ENCODE measurements at regions not wholly inside any gene's neighbourhood (a gene's known extent, or its start where the extent isn't known, plus 50 kb on each side); places are given as distances from the start of the nearest gene placed in this dataset.

DNA sequence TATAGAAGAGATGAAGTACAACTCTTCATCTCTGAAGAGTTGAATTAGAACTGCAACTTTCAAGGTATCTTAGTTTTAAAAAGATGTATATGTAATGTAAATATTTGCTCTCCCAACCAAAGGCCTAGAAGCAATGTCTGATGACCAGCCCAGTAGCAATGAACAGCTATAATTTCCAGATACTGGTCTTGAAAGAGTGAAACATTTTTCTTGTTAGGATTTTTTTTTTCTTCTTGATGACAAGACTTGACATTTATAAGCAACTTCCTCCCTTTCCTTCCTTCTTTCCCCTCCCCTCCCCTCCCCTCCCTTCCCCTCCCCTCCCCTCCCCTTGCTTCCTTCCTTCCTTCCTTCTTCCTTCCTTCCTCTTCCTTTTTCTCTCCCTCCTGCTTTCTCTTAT is 423.4 kb downstream of the ZIC1 start:
- no peak overlapping the region for H3K27ac ChIP-seq (ENCODE audit: low read depth, low read length)
- H3K9me3 ChIP-seq (ENCODE audit: control insufficient read depth, insufficient read depth, low read length): no peaks in the 10 kb centered on the region
- no peaks in the 10 kb centered on the region for H3K9me2 ChIP-seq (replicated peaks; ENCODE audit: control insufficient read depth, low read length)
- no peaks in the 10 kb centered on the region for H3K4me1 ChIP-seq (ENCODE audit: control insufficient read depth, low read length)
- no peak overlapping the region for H3K4me2 ChIP-seq (ENCODE audit: low read length)
- H3K4me3 ChIP-seq (ENCODE audit: low read length): no peak overlapping the region
- H3F3A ChIP-seq (ENCODE audit: control insufficient read depth, insufficient read depth): no peaks in the 10 kb centered on the region
- H3K36me3 ChIP-seq (ENCODE audit: control insufficient read depth, low read length): no peaks in the 10 kb centered on the region
- no peaks in the 10 kb centered on the region for H3K79me2 ChIP-seq (ENCODE audit: control insufficient read depth, low read length)
- TF ChIP-seq, protein P1, sequence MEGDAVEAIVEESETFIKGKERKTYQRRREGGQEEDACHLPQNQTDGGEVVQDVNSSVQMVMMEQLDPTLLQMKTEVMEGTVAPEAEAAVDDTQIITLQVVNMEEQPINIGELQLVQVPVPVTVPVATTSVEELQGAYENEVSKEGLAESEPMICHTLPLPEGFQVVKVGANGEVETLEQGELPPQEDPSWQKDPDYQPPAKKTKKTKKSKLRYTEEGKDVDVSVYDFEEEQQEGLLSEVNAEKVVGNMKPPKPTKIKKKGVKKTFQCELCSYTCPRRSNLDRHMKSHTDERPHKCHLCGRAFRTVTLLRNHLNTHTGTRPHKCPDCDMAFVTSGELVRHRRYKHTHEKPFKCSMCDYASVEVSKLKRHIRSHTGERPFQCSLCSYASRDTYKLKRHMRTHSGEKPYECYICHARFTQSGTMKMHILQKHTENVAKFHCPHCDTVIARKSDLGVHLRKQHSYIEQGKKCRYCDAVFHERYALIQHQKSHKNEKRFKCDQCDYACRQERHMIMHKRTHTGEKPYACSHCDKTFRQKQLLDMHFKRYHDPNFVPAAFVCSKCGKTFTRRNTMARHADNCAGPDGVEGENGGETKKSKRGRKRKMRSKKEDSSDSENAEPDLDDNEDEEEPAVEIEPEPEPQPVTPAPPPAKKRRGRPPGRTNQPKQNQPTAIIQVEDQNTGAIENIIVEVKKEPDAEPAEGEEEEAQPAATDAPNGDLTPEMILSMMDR (IDR thresholded peaks at IDR 0.05; ENCODE audit: low read depth, low read length, poor library complexity, severe bottlenecking): no peak
- no peak for TF ChIP-seq EZH2phosphoT487 (IDR thresholded peaks at IDR 0.05; ENCODE audit: borderline replicate concordance, low read length)
- H4K20me1 ChIP-seq (ENCODE audit: control insufficient read depth, insufficient read depth, low read depth, low read length): no peaks in the 10 kb centered on the region
- no peaks in the 10 kb centered on the region for H3K27me3 ChIP-seq (ENCODE audit: control insufficient read depth, low read length)

DNA sequence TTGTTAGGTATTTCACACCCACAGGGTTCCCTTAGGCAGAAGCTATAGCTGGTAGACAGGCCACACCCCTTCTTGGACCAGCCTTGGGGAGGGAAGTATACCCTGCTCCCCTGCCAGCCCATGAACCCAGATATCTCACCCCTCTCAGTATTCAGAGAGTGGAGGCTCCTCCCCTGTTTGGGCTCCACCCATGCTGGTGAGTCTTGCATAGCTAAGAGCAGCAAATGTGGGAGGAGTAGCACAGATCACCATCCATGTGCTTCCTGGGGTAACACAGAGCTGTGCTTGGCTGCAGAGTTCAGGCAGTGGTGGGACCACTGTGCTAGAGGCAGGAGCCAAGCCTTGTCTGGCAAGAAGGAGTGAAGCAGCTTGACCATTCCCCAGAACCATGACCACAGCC is 427.2 kb downstream of the ZIC1 start:
- Histone ChIP-seq H4K20me1 (ENCODE audit: control insufficient read depth, insufficient read depth, low read depth, low read length) (no peaks in the 10 kb centered on the region), H3K27me3 (ENCODE audit: control insufficient read depth, low read length) (no peaks in the 10 kb centered on the region), H3K27ac (ENCODE audit: low read depth, low read length) (no peak overlapping the region), H3F3A (ENCODE audit: control insufficient read depth, insufficient read depth) (no peaks in the 10 kb centered on the region), H3K4me3 (ENCODE audit: low read length) (no peak overlapping the region), H3K4me2 (ENCODE audit: low read length) (no peak overlapping the region), H3K9me2 (replicated peaks; ENCODE audit: control insufficient read depth, low read length) (no peaks in the 10 kb centered on the region), H3K4me1 (ENCODE audit: control insufficient read depth, low read length) (no peaks in the 10 kb centered on the region), H3K79me2 (ENCODE audit: control insufficient read depth, low read length) (no peaks in the 10 kb centered on the region), H3K9me3 (ENCODE audit: control insufficient read depth, insufficient read depth, low read length) (no peaks in the 10 kb centered on the region), H3K36me3 (ENCODE audit: control insufficient read depth, low read length) (no peaks in the 10 kb centered on the region)
- no peak for TF ChIP-seq EZH2phosphoT487 (IDR thresholded peaks at IDR 0.05; ENCODE audit: borderline replicate concordance, low read length)
- TF ChIP-seq, protein P1 (IDR thresholded peaks at IDR 0.05; ENCODE audit: low read depth, low read length, poor library complexity, severe bottlenecking): no peak

DNA sequence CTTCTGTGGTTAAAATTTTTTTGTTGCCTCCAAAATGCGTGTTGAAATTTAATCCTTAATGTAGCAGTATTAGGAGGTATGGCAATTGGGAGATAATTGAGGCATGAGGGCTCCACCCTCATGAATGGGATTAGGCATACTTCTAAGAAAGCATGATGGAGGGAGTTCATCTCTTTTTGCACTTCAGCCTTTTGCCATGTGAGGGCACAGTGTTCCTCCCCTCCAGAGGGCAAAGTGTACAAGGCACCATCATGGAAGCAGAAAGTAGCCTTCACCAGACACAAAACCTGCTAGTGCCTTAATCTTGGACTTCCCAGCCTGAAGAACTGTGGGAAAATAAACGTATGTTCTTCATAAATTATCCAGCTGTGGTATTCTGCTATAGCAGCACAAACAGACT is 429.5 kb downstream of the ZIC1 start:
- Histone ChIP-seq H3K27me3 (ENCODE audit: control insufficient read depth, low read length) (no peaks in the 10 kb centered on the region), H3K4me3 (ENCODE audit: low read length) (no peak overlapping the region), H3K79me2 (ENCODE audit: control insufficient read depth, low read length) (no peaks in the 10 kb centered on the region), H3K9me2 (replicated peaks; ENCODE audit: control insufficient read depth, low read length) (no peaks in the 10 kb centered on the region), H3K4me2 (ENCODE audit: low read length) (no peak overlapping the region), H3F3A (ENCODE audit: control insufficient read depth, insufficient read depth) (no peaks in the 10 kb centered on the region), H3K9me3 (ENCODE audit: control insufficient read depth, insufficient read depth, low read length) (no peaks in the 10 kb centered on the region), H3K36me3 (ENCODE audit: control insufficient read depth, low read length) (no peaks in the 10 kb centered on the region), H3K27ac (ENCODE audit: low read depth, low read length) (no peak overlapping the region), H4K20me1 (ENCODE audit: control insufficient read depth, insufficient read depth, low read depth, low read length) (no peaks in the 10 kb centered on the region), H3K4me1 (ENCODE audit: control insufficient read depth, low read length) (no peaks in the 10 kb centered on the region)
- no peak for TF ChIP-seq EZH2phosphoT487 (IDR thresholded peaks at IDR 0.05; ENCODE audit: borderline replicate concordance, low read length)
- TF ChIP-seq, protein P1 (IDR thresholded peaks at IDR 0.05; ENCODE audit: low read depth, low read length, poor library complexity, severe bottlenecking): no peak

DNA sequence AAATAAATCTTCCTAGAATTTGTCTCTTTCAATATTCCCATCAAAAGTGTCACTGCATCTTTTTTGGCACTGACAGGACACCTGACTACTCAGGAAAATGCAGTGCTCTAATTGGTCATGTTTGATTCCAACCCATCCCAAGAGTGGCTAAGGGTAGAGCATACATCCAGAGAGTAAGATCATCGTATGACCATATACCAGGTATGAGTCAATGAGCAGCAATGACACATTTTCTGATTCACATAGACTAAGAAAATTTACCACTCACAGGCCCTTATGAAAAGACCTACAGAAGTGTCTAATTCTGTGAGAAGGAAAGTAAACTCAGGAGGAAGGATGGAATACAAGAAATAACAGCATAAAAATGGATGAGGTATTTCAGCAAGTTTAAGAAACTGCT is 434.2 kb downstream of the ZIC1 start:
- Histone ChIP-seq H3K27me3 (ENCODE audit: control insufficient read depth, low read length) (no peaks in the 10 kb centered on the region), H3K36me3 (ENCODE audit: control insufficient read depth, low read length) (no peaks in the 10 kb centered on the region), H3K27ac (ENCODE audit: low read depth, low read length) (no peak overlapping the region), H4K20me1 (ENCODE audit: control insufficient read depth, insufficient read depth, low read depth, low read length) (no peaks in the 10 kb centered on the region), H3K4me1 (ENCODE audit: control insufficient read depth, low read length) (no peaks in the 10 kb centered on the region), H3K4me2 (ENCODE audit: low read length) (no peak overlapping the region), H3K4me3 (ENCODE audit: low read length) (no peak overlapping the region), H3K79me2 (ENCODE audit: control insufficient read depth, low read length) (no peaks in the 10 kb centered on the region), H3K9me2 (replicated peaks; ENCODE audit: control insufficient read depth, low read length) (no peaks in the 10 kb centered on the region), H3F3A (ENCODE audit: control insufficient read depth, insufficient read depth) (no peaks in the 10 kb centered on the region), H3K9me3 (ENCODE audit: control insufficient read depth, insufficient read depth, low read length) (no peaks in the 10 kb centered on the region)
- no peak for TF ChIP-seq EZH2phosphoT487 (IDR thresholded peaks at IDR 0.05; ENCODE audit: borderline replicate concordance, low read length)
- TF ChIP-seq, protein P1 (IDR thresholded peaks at IDR 0.05; ENCODE audit: low read depth, low read length, poor library complexity, severe bottlenecking): no peak
